GM13976 (cell line): ENCODE measurements at regions not wholly inside any gene's neighbourhood (a gene's known extent, or its start where the extent isn't known, plus 50 kb on each side); places are given as distances from the start of the nearest gene placed in this dataset.
"Not testable (repeated sequence)": the region's sequence is repeated elsewhere in the genome, so short reads cannot be mapped to it uniquely, and the experiment has no call there.

Experiments
- DNase-seq: peaks from one replicate; pipeline ENCODE4 v3.0.0; 2012; ENCODE audit warnings: low spot score
- in situ Hi-C: fragments of 300-500 bp; cut with MboI; formaldehyde crosslinking; loops from one replicate; pipeline ENCODE4 v1.12.0; 2022; ENCODE audit warnings: low sequenced_read_pairs, mixed read lengths, inconsistent platforms; ENCODE audit not compliant: unreplicated experiment
- TF ChIP-seq, protein P1 (sequence below): IDR thresholded peaks from 2 replicates; pipeline ENCODE4 v1.5.1; 2012; ENCODE audit warnings: borderline replicate concordance, mild to moderate bottlenecking; ENCODE audit not compliant: insufficient read depth; ENCODE audit errors: extremely low read depth, missing control alignments, control extremely low read depth

DNA sequence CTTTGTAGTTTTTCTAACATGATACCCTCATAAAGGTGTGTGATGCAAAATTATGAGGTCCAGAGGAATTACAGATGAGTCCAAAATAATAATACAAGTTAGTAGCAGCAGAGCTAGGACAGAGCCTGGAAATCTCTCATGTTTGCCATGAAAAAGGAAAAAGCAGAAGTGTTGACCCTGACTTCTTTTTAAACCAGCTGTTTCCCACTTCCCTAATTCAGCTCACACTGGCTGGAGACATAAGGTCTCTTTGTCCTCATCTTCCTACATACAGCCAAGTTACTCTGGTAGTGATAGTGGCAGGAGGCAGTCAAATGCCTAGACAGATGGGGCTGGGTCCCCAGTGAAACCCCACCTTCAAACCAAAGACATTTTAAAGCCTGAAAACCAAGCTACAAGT lies 269.2 kb downstream of the C7orf25 start:
- in situ Hi-C loops = no loop called here
- DNase-seq = no peak
- TF ChIP-seq, protein P1, sequence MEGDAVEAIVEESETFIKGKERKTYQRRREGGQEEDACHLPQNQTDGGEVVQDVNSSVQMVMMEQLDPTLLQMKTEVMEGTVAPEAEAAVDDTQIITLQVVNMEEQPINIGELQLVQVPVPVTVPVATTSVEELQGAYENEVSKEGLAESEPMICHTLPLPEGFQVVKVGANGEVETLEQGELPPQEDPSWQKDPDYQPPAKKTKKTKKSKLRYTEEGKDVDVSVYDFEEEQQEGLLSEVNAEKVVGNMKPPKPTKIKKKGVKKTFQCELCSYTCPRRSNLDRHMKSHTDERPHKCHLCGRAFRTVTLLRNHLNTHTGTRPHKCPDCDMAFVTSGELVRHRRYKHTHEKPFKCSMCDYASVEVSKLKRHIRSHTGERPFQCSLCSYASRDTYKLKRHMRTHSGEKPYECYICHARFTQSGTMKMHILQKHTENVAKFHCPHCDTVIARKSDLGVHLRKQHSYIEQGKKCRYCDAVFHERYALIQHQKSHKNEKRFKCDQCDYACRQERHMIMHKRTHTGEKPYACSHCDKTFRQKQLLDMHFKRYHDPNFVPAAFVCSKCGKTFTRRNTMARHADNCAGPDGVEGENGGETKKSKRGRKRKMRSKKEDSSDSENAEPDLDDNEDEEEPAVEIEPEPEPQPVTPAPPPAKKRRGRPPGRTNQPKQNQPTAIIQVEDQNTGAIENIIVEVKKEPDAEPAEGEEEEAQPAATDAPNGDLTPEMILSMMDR = no peak

DNA sequence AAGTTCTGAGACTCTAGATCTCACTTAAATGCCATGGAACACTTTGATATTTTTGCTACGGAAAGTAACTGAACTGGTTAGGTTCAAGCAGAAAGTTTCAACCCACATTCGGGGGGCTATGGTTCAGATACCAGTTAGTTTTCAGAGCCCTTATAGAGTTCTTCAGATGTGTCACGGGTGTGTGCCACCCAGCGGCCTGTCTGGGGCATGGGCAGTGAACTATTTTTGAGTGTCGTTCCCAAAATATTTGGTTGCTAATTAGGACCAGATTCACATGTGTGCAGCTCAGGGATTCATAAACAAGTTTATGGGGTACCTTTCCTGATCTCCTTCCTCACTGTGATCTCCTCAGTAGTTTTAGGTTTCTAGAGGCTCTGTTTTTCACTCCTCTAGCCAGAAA lies 271.9 kb downstream of the C7orf25 start:
- in situ Hi-C loops = no loop called here
- TF ChIP-seq, protein P1 = no peak
- DNase-seq = no peak

DNA sequence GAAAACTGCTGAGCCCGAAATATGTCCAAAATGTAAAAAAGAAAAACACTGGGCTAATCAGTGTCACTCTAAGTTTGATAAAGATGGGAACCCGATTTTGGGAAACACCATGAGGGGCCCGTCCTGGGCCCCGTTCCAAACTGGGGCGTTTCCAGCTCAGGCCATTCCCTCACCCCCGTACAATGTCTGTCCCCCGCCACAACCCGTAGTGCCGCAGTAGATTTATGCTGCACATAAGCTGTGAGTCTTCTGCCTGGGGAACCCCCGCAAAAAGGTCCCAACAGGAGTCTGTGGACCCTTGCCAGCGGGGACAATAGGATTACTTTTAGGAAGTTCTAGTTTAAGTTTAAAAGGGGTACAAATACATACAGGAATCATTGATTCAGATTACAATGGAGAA lies 275.5 kb downstream of the C7orf25 start:
- DNase-seq, in situ Hi-C loops: not testable (repeated sequence)

DNA sequence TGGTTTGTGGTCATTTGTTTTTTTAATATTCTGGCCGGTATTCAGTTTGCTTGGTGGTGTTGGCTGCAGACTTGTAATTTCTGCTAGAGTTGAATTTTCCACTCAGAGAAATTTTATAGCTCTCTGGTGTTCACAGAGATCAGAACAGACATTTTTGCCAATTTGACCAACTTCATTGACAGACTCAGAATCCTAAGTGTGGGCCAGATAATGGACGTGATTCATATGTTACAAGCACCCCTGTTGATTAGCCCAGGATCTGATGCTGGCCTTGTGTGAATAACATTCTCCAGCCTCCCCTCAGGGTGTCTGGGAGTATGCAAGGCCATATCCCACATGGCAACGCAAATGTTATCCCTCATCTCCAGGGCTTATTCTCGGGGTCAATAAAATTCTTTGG lies 283.8 kb downstream of the C7orf25 start:
- in situ Hi-C loops = no loop called here
- TF ChIP-seq, protein P1 = no peak
- DNase-seq = no peak

DNA sequence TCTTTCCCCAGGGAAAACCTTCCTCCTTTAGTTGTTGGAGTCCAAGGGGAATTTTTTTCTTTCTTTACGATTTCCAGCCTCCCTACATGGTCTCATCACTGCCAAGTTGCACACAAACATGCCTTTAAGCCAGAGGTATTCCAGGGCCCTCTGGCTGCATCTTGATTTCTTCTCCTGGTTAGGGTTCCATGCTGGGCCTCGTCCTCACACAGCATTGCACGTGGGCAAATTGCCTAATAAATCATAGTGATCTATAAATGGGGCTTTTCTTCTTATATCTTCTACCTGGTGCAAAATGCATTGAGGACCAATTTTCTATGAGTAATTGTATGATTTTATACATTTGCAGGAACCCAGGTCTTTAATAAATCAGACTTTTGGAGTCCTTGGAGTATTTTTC lies 284.2 kb downstream of the C7orf25 start:
- in situ Hi-C loops = no loop called here
- DNase-seq = no peak
- TF ChIP-seq, protein P1 = no peak

DNA sequence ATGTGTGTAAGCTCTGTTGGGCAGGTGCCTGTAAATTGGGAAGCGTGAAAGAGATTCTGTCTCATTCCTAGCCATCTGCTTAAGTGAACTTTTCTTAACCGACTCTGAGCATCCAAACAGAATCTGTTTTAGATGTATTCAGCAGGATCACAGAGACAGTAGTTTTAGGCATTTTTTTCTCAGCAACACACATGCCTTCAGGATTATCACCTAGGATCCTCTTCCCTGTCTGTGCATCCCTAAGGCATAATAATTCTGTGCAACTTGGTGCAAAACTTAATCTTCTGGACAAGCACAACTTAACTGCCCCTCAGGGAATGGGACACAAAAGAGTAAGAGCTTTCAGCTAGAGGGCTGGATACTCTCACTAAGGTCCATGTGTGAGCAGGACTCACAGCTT lies 284.8 kb downstream of the C7orf25 start:
- no peak for DNase-seq
- in situ Hi-C loops = no loop called here
- TF ChIP-seq, protein P1 = no peak

DNA sequence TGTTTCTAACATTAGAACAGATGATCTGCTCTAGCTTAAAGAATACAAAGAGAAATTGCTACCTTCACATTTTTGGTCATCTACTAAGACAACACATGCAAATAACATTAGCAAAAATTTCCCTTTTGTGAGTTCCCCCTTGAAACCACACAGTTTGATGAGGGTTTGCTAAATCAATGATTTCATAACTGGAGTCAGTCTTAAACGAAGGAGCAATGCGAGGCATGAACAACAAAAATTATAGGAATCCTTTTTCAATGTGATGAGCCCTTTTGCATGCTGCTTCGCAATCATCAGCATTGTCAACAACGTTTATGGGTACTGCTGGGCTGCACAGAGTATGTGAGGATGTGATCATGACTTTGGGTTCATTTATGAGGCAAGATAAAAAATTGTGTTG lies 286.4 kb downstream of the C7orf25 start:
- in situ Hi-C loops = no loop called here
- DNase-seq = no peak
- TF ChIP-seq, protein P1 = no peak

DNA sequence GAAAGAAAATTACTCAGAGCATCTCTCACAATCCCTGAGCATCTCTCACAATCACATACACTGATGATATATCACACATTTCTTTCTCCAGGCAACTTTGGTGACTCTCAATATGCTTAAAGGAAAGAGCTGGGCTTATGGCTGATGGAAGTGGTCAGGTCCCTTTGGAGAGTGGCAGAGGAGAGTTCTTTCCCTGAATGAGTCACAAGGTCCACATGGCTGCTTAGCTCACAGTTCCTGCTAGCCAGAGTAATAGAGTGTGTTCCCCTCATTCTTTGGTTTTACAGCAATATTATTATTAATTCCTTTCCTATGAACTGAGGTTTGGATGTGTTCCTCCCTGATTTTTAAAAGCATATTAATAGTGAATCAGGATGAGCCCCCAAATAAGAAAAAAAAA lies 287.4 kb downstream of the C7orf25 start:
- no peak for DNase-seq
- TF ChIP-seq, protein P1 = no peak
- in situ Hi-C loops = no loop called here
